ENCODE measurements at regions not wholly inside any gene's neighbourhood (a gene's known extent, or its start where the extent isn't known, plus 50 kb on each side); places are given as distances from the start of the nearest gene placed in this dataset.

DNA sequence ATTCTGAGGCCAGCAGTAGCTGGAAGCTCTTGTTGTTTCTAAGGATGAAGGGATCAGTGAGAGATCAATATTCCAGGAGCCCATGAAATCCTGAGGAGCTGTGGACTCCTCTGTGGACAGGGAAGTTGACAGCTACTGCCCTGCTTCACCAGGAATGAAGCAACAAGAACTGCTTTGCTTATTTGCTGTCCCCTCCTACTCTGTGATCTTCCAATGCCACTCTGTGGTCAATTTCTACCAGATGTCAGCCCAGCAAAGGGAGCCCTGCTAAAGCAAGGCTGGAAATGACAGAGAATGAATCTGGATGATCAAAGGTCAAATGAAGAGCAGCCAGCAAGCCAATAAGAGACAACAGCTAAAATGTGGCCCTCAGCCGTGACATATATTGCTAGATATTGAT is 227.5 kb upstream of the CHRM2 start:
- WGBS (ENCODE audit: insufficient coverage) = no CpG with 5 or more reads among the region's 1 CpG

DNA sequence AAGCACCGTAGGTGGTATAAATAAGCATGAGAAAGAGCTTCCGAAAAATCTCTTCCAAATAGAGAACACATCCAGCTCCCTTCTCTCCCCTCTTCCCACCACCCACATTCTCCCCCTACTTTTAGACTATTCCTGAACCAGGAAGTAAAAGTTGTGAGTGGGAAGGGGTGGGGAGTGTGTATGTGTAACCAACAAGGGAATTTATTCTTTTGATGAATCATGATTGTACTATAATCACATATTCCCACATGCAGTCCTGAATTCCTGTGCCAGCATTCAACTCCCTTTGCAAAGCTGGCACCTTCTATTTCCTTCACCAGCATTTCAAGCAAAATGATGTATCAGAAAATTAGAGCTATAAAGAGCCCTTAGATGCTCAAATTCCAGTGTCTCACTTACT is 230.6 kb upstream of the CHRM2 start:
- H3K9me3 ChIP-seq (ENCODE audit: control insufficient read depth, insufficient read depth, low read length) = no peaks in the 10 kb centered on the region
- no peaks in the 10 kb centered on the region for H3K27me3 ChIP-seq (ENCODE audit: control insufficient read depth, insufficient read depth, low read length)
- H3K4me1 ChIP-seq (ENCODE audit: control insufficient read depth, insufficient read depth, low read length) = no peaks in the 10 kb centered on the region
- no CpG with 5 or more reads among the region's 2 CpGs for WGBS (ENCODE audit: insufficient coverage)
- H3K4me3 ChIP-seq (ENCODE audit: low read depth, low read length) = no peak overlapping the region
- no peak overlapping the region for H3K27ac ChIP-seq (ENCODE audit: low read depth, low read length)
- peak in 1 of 6 donors; percentile 25 for DNase-seq (ENCODE audit: low read depth in 4 of 6, low spot score in 6 of 6)
- H3K36me3 ChIP-seq (ENCODE audit: control insufficient read depth, insufficient read depth, low read length) = no peaks in the 10 kb centered on the region

More for the DNA sequence above, 227.5 kb upstream of the CHRM2 start:
- Histone ChIP-seq H3K4me3 (ENCODE audit: low read depth, low read length) (no peak overlapping the region), H3K27me3 (ENCODE audit: control insufficient read depth, insufficient read depth, low read length) (no peaks in the 10 kb centered on the region), H3K27ac (ENCODE audit: low read depth, low read length) (no peak overlapping the region), H3K36me3 (ENCODE audit: control insufficient read depth, insufficient read depth, low read length) (no peaks in the 10 kb centered on the region), H3K9me3 (ENCODE audit: control insufficient read depth, insufficient read depth, low read length) (no peaks in the 10 kb centered on the region), H3K4me1 (ENCODE audit: control insufficient read depth, insufficient read depth, low read length) (no peaks in the 10 kb centered on the region)
- DNase-seq (ENCODE audit: low read depth in 4 of 6, low spot score in 6 of 6) = peak in 1 of 6 donors; percentile 3

DNA sequence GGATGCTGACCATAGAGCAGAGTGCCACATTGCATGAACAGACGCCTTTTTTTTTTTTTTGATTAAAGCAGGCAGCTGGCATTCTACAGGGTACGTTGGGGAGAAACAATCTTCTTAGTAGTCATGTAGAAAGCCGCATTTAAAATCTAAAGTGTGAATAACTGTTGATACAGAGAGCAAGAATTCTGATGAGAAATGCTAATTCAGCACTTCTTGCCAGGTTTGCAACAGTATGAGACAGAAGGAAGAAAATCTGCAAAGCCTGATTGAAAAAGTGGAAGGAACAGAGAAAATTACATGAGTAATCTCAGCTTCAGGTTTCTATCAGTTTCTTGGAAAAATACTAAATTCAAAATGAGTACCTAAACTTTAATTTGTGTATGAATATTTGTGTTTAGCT is 232.7 kb upstream of the CHRM2 start:
- Histone ChIP-seq H3K27ac (ENCODE audit: low read depth, low read length) (no peak overlapping the region), H3K4me3 (ENCODE audit: low read depth, low read length) (no peak overlapping the region), H3K36me3 (ENCODE audit: control insufficient read depth, insufficient read depth, low read length) (no peaks in the 10 kb centered on the region), H3K4me1 (ENCODE audit: control insufficient read depth, insufficient read depth, low read length) (no peaks in the 10 kb centered on the region), H3K9me3 (ENCODE audit: control insufficient read depth, insufficient read depth, low read length) (no peaks in the 10 kb centered on the region), H3K27me3 (ENCODE audit: control insufficient read depth, insufficient read depth, low read length) (no peaks in the 10 kb centered on the region)
- WGBS (ENCODE audit: insufficient coverage) = 37% methylated on average over 3 of the region's 3 CpGs
- DNase-seq (ENCODE audit: low read depth in 4 of 6, low spot score in 6 of 6) = peak in 2 of 6 donors; percentile 44 to 83

DNA sequence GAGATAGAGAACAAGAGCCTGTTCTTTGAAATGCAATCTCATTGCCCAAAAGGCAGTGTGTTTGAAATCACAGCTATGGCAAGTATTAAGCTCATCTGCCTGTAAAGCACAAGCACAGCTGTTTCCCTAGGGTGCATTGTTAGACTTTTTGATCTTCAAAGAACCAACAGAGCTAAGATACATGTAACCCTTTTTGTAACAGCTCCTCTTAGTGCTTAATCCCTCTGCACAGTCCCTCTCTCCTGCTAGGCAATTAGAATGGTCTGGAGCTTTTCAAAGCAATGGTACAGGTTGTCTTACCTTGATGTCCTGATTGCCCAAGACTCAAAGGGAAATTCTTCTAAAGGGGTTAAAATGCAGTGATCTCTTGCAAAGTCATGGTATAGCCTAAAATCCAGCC is 249.6 kb upstream of the CHRM2 start:
- H3K27ac ChIP-seq (ENCODE audit: low read depth, low read length) = no peak overlapping the region
- no peaks in the 10 kb centered on the region for H3K36me3 ChIP-seq (ENCODE audit: control insufficient read depth, insufficient read depth, low read length)
- DNase-seq (ENCODE audit: low read depth in 4 of 6, low spot score in 6 of 6) = no peak
- no peaks in the 10 kb centered on the region for H3K27me3 ChIP-seq (ENCODE audit: control insufficient read depth, insufficient read depth, low read length)
- H3K4me1 ChIP-seq (ENCODE audit: control insufficient read depth, insufficient read depth, low read length) = no peaks in the 10 kb centered on the region
- no peak overlapping the region for H3K4me3 ChIP-seq (ENCODE audit: low read depth, low read length)
- H3K9me3 ChIP-seq (ENCODE audit: control insufficient read depth, insufficient read depth, low read length) = peaks cover 1% of the 10 kb centered on the region

DNA sequence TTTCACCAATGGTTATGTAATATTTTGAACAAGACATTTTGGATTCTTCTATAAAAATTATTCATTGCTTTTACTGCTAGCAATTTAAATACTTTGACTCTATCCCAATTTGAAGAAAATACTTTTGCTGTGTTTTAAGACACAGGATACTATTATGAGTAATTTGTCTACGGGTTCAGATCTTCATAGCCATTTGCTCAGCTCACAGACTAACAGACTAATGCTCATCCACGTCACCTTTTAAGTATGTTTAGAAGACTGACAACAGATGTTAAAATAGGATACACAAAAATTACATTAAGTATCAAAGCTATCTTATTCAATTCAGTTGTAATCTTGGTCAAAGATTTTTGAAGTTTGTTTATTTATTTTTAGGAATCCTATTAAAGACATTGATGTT is 251.3 kb upstream of the CHRM2 start:
- no peak overlapping the region for H3K4me3 ChIP-seq (ENCODE audit: low read depth, low read length)
- WGBS (ENCODE audit: insufficient coverage) = no CpG with 5 or more reads among the region's 2 CpGs
- no peaks in the 10 kb centered on the region for H3K36me3 ChIP-seq (ENCODE audit: control insufficient read depth, insufficient read depth, low read length)
- no peak for DNase-seq (ENCODE audit: low read depth in 4 of 6, low spot score in 6 of 6)
- H3K9me3 ChIP-seq (ENCODE audit: control insufficient read depth, insufficient read depth, low read length) = peaks cover 1% of the 10 kb centered on the region
- no peaks in the 10 kb centered on the region for H3K27me3 ChIP-seq (ENCODE audit: control insufficient read depth, insufficient read depth, low read length)
- H3K4me1 ChIP-seq (ENCODE audit: control insufficient read depth, insufficient read depth, low read length) = no peaks in the 10 kb centered on the region
- no peak overlapping the region for H3K27ac ChIP-seq (ENCODE audit: low read depth, low read length)

DNA sequence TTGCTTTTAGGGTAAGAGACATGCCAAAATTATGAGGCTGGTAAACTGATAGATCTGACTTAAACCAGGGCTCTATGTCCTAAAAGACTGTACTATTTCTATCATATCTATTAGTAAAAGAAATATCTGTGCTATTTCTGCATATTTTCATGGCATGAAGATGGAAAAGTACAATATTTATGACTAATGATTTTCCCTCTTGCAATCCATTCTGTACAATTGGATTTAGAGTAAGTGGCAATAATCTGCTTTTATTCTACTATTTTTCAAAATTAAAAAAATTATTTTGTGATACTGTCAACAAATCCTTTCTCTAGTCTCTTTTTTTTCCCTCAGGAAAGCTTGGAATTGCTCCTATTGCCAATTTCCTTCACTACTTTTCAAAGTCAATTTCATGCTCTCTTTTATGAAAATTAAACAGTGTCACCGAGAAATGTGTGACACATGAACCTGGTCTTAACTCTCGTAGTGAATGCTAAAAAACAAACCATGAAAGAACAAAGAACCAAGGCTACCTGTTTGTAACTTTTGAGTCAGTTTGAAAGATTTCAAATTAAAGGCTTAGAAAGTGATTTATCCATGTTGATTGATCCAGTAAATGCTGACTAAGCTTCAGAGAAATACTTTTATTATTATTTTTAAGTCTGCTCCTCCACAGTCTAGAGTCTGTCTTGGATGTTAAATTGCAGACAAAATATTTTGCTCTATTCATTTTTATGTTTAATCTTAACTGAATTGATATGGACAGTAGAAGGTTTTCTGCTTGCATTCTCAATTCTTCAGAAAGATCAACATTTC is 262.7 kb upstream of the CHRM2 start:
- WGBS (ENCODE audit: insufficient coverage) = no CpG with 5 or more reads among the region's 2 CpGs
- Histone ChIP-seq H3K9me3 (ENCODE audit: control insufficient read depth, insufficient read depth, low read length) (no peaks in the 10 kb centered on the region), H3K4me3 (ENCODE audit: low read depth, low read length) (no peak overlapping the region), H3K36me3 (ENCODE audit: control insufficient read depth, insufficient read depth, low read length) (no peaks in the 10 kb centered on the region), H3K27me3 (ENCODE audit: control insufficient read depth, insufficient read depth, low read length) (no peaks in the 10 kb centered on the region), H3K4me1 (ENCODE audit: control insufficient read depth, insufficient read depth, low read length) (no peaks in the 10 kb centered on the region), H3K27ac (ENCODE audit: low read depth, low read length) (no peak overlapping the region)
- no peak for DNase-seq (ENCODE audit: low read depth in 4 of 6, low spot score in 6 of 6)

DNA sequence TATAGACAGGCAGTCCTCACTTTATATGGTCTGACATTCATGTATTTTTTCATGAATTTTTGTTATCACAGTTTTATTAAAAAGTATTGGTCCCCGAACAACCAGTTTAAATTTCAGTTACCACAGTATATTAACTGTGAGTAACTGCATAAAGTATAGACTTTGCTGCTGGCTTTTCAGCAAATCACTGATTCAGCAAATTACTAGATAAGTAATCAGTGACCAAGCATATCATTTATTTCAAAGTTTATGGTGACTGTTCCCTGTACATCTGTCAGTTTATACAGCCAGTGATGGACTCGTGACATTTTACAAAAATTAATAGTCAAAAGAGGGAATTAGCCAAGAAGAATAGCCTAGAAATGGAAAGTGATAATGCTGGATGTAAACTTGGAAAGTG is 266.7 kb upstream of the CHRM2 start:
- H3K27me3 ChIP-seq (ENCODE audit: control insufficient read depth, insufficient read depth, low read length) = no peaks in the 10 kb centered on the region
- no peaks in the 10 kb centered on the region for H3K36me3 ChIP-seq (ENCODE audit: control insufficient read depth, insufficient read depth, low read length)
- H3K4me3 ChIP-seq (ENCODE audit: low read depth, low read length) = no peak overlapping the region
- DNase-seq (ENCODE audit: low read depth in 4 of 6, low spot score in 6 of 6) = no peak
- no CpG with 5 or more reads among the region's 2 CpGs for WGBS (ENCODE audit: insufficient coverage)
- no peaks in the 10 kb centered on the region for H3K4me1 ChIP-seq (ENCODE audit: control insufficient read depth, insufficient read depth, low read length)
- no peak overlapping the region for H3K27ac ChIP-seq (ENCODE audit: low read depth, low read length)
- no peaks in the 10 kb centered on the region for H3K9me3 ChIP-seq (ENCODE audit: control insufficient read depth, insufficient read depth, low read length)

DNA sequence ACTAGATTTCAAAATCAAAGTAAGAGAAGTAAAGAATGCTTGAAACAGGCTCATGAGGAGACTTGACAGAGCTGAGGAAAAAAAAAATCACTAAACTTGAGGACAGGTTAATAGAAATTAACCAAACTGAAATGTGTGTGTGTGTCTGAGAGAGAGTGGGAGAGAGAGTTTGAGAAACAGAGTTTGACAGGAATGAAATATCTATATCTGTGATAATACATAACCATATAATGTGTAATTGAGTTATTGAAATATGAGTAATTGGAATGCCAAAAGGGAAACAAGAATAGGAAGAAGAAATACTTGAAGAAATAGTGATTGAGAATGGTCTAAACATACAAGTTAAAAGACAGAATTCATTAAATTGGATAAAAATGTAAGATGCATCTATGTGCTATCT is 268.0 kb upstream of the CHRM2 start:
- Histone ChIP-seq H3K27me3 (ENCODE audit: control insufficient read depth, insufficient read depth, low read length) (no peaks in the 10 kb centered on the region), H3K4me1 (ENCODE audit: control insufficient read depth, insufficient read depth, low read length) (no peaks in the 10 kb centered on the region), H3K36me3 (ENCODE audit: control insufficient read depth, insufficient read depth, low read length) (no peaks in the 10 kb centered on the region), H3K4me3 (ENCODE audit: low read depth, low read length) (no peak overlapping the region), H3K27ac (ENCODE audit: low read depth, low read length) (no peak overlapping the region), H3K9me3 (ENCODE audit: control insufficient read depth, insufficient read depth, low read length) (no peaks in the 10 kb centered on the region)
- no peak for DNase-seq (ENCODE audit: low read depth in 4 of 6, low spot score in 6 of 6)

DNA sequence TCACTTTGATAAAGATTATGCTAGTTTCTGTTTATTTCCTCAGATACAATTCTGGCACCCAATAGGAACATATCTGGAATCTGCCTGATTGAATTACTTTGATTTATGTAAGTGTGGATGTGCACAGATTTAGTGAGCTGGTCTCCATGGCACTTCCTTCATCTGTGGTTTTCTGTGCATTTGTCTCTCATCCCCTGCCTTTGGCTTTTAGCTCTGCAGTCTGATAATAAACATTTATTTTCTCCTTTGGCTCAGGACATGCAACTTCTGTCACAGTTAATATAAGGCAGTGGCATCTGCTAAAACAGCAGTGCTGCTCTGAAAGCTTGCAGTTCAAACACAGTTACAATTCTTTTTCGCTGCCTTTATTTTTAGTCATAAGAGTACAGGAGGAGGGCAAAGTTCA is 273.7 kb upstream of the CHRM2 start:
- WGBS (ENCODE audit: insufficient coverage) = no CpG with 5 or more reads among the region's 1 CpG
- Histone ChIP-seq H3K9me3 (ENCODE audit: control insufficient read depth, insufficient read depth, low read length) (no peaks in the 10 kb centered on the region), H3K4me3 (ENCODE audit: low read depth, low read length) (no peak overlapping the region), H3K36me3 (ENCODE audit: control insufficient read depth, insufficient read depth, low read length) (no peaks in the 10 kb centered on the region), H3K27ac (ENCODE audit: low read depth, low read length) (no peak overlapping the region), H3K27me3 (ENCODE audit: control insufficient read depth, insufficient read depth, low read length) (no peaks in the 10 kb centered on the region), H3K4me1 (ENCODE audit: control insufficient read depth, insufficient read depth, low read length) (no peaks in the 10 kb centered on the region)
- peak in 4 of 6 donors; percentile 20 to 78 (median 64) for DNase-seq (ENCODE audit: low read depth in 4 of 6, low spot score in 6 of 6)

DNA sequence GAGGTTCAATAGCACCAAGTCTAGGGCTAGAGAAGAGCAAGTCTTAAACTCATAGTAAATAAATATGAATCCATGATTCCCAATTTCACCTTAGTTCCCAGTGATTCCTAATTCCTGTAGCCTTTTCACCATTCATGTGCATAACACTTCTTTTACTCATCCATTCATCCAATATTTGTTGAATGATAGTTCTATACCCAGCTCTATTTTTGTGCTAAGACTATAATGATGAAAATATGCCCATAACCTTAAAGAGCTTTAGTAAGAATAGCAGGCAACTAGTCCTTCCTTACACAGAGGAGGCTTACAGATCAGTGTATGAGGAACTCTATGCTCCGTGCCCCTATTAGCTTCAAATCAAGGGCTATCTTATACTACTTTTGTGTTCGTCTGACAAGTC is 280.2 kb upstream of the CHRM2 start:
- no peaks in the 10 kb centered on the region for H3K9me3 ChIP-seq (ENCODE audit: control insufficient read depth, insufficient read depth, low read length)
- WGBS (ENCODE audit: insufficient coverage) = no CpG with 5 or more reads among the region's 2 CpGs

More for the DNA sequence above, 280.2 kb upstream of the CHRM2 start:
- no peak for DNase-seq (ENCODE audit: low read depth in 4 of 6, low spot score in 6 of 6)
- no peaks in the 10 kb centered on the region for H3K27me3 ChIP-seq (ENCODE audit: control insufficient read depth, insufficient read depth, low read length)
- H3K4me1 ChIP-seq (ENCODE audit: control insufficient read depth, insufficient read depth, low read length) = no peaks in the 10 kb centered on the region
- H3K27ac ChIP-seq (ENCODE audit: low read depth, low read length) = no peak overlapping the region
- no peaks in the 10 kb centered on the region for H3K36me3 ChIP-seq (ENCODE audit: control insufficient read depth, insufficient read depth, low read length)
- H3K4me3 ChIP-seq (ENCODE audit: low read depth, low read length) = no peak overlapping the region
